Right hindlimb (tissue), 1 donor: ENCODE measurements at regions not wholly inside any gene's neighbourhood (a gene's known extent, or its start where the extent isn't known, plus 50 kb on each side); places are given as distances from the start of the nearest gene placed in this dataset.
"Not testable (repeated sequence)": the region's sequence is repeated elsewhere in the genome, so short reads cannot be mapped to it uniquely, and the experiment has no call there.

Experiments
- DNase-seq: peaks from one replicate; pipeline ENCODE4 v3.0.0-alpha.2; 2018

- DNase-seq, result not testable (repeated sequence)
Measured at GRCh38 chr4:115179438-115180062, 66.1 kb upstream of the NDST4 start.

DNA sequence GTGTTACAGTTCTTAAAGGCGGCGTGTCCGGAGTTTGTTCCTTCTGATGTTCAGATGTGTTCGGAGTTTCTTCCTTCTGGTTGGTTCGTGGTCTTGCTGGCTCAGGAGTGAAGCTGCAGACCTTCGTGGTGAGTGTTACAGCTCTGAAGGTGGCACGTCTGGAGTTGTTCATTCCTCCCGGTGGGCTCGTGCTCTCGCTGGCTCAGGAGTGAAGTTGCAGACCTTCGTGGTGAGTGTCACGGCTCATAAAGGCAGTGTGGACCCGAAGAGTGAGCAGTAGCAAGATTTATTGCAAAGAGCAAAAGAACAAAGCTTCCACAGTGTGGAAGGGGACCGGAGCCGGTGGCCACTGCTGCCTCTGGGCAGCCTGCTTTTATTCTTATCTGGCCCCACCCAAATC, 65.3 kb upstream of the NDST4 start:
- not testable (repeated sequence) for DNase-seq

- no peak for DNase-seq
Measured at GRCh38 chr4:115171220-115171619, 57.8 kb upstream of the NDST4 start.

- no peak for DNase-seq
Measured at GRCh38 chr4:115165503-115165902, 52.1 kb upstream of the NDST4 start.
